ENCODE measurements at regions not wholly inside any gene's neighbourhood (a gene's known extent, or its start where the extent isn't known, plus 50 kb on each side); places are given as distances from the start of the nearest gene placed in this dataset.

DNA sequence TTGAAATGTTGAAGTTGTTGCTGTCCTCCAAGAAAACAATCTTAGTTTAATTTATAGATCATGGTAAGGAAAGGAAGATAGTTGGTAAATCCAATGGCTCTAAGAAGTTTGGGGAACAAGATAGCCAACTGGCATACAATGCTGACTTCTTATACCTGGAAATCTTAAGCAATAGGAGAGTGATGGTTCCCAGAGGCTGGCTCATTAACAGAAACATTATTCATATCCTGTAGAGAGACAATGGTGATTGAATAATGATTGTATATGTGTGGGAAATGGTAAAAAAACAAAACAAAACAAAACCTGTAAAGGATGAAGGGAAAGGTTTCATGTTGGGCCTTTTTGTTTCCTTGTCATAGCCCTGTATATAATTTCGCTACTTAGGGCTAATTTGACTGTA, 174.9 kb upstream of the CTSO start:
- TF ChIP-seq CTCF (IDR thresholded peaks at IDR 0.05) = no peak
- no peak for TF ChIP-seq ZFX (IDR thresholded peaks at IDR 0.05; ENCODE audit: borderline replicate concordance)

Data from 22Rv1 (cell line).